ENCODE measurements at regions not wholly inside any gene's neighbourhood (a gene's known extent, or its start where the extent isn't known, plus 50 kb on each side); places are given as distances from the start of the nearest gene placed in this dataset.

DNA sequence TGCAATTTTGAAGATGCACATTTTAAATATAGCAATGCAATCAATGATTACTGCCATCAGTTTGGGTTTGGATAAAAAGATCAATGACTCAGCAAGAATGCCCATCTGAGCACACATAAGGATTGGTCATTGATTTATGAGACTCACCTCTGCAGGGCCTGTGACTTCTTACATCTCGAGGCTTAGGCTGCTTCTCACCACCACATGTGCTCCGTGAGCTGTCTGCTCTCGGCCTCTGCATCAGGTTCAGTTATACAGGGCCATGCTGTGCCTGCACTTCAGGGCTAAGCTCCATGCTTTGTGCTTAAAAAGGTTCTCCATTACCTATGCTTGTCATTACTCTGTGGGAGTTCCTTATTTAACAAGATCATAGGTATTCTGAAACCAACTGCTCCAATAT is 887.5 kb downstream of the DIPK2A start:
- TF ChIP-seq, protein P1, sequence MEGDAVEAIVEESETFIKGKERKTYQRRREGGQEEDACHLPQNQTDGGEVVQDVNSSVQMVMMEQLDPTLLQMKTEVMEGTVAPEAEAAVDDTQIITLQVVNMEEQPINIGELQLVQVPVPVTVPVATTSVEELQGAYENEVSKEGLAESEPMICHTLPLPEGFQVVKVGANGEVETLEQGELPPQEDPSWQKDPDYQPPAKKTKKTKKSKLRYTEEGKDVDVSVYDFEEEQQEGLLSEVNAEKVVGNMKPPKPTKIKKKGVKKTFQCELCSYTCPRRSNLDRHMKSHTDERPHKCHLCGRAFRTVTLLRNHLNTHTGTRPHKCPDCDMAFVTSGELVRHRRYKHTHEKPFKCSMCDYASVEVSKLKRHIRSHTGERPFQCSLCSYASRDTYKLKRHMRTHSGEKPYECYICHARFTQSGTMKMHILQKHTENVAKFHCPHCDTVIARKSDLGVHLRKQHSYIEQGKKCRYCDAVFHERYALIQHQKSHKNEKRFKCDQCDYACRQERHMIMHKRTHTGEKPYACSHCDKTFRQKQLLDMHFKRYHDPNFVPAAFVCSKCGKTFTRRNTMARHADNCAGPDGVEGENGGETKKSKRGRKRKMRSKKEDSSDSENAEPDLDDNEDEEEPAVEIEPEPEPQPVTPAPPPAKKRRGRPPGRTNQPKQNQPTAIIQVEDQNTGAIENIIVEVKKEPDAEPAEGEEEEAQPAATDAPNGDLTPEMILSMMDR (IDR thresholded peaks at IDR 0.05): no peak
- TF ChIP-seq POLR2A (IDR thresholded peaks at IDR 0.05): no peak
